ENCODE measurements at regions not wholly inside any gene's neighbourhood (a gene's known extent, or its start where the extent isn't known, plus 50 kb on each side); places are given as distances from the start of the nearest gene placed in this dataset.
"Not testable (repeated sequence)": the region's sequence is repeated elsewhere in the genome, so short reads cannot be mapped to it uniquely, and the experiment has no call there.

- DNase-seq: no peak
Measured at GRCh38 chr2:140178234-140178633, 1398.0 kb upstream of the NXPH2 start.

- DNase-seq: no peak
Measured at GRCh38 chr2:140177086-140177485, 1396.9 kb upstream of the NXPH2 start.

DNA sequence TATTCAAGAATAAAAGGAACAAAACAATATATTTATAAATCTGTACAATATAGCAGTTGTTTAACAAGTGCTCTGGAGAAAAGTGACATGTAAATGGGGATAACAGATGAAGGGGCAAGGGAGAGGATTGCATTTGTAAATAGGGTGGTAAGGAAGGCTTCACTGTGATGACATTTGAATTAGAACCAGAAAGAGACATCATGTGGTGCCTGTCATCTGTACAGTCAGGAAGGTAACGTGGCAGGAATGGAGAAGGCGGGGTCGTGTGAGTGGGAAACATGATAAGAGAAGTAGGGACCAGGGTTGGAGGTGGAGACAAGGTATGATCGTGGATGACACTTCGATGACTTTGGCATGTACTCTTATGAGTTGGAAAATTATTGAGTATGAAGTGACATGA lies 1393.6 kb upstream of the NXPH2 start:
- DNase-seq: no peak

GRCh38 chr2:140164449-140164848 lies 1384.3 kb upstream of the NXPH2 start:
- no peak for DNase-seq

- no peak for DNase-seq
Measured at GRCh38 chr2:140158259-140158658, 1378.1 kb upstream of the NXPH2 start.

DNA sequence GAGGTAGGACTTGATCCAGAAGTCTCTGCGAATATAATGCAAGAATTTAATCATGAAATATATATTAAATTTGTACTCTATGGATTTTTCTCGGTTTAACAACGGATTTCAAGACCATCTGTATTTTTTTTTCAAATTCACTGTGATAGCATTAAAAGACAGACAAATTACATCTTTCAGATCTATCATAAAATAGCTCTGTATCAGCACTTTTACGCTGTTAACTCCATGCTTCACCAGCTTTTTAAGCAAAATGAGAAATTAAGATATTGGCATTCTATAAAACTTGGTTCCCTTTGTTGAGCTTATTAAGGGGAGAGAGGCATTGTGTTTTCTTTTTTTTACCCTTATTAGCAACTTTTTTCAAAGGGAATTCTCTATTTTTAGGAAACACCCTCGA lies 1377.6 kb upstream of the NXPH2 start:
- DNase-seq: no peak

DNA sequence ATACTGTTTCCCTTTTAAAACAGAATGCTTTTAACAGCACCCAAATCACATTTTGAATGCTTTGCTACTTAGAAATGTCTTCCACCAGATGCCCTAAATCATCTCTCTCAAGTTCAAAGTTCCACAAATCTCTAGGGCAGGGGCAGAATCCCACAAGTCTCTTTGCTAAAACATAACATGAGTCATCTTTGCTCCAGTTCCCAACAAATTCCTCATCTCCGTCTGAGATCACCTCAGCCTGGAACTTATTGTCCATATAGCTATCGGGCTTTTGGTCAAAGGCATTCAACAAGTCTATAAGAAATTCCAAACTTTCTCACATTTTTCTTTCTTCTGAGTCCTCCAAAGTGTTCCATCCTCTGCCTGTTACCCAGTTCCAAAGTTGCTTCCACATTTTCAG lies 1374.5 kb upstream of the NXPH2 start:
- DNase-seq: no peak

DNA sequence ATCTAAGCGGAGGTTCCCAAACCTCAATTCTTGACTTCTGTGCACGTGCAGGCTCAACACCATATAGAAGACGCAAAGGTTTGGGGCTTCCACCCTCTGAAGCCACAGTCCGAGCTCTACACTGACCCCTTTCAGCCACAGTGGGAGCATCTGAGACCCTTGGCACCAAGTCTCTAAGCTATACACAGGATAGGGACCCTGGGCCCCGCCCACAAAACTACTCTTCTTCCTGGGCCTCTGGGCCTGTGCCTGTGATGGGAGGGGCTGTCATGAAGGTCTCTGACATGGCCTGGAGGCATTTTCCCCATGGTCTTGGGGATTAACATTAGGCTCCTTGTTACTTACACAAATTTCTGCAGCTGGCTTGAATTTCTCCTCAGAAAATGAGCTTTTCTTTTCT lies 1374.1 kb upstream of the NXPH2 start:
- no peak for DNase-seq

DNA sequence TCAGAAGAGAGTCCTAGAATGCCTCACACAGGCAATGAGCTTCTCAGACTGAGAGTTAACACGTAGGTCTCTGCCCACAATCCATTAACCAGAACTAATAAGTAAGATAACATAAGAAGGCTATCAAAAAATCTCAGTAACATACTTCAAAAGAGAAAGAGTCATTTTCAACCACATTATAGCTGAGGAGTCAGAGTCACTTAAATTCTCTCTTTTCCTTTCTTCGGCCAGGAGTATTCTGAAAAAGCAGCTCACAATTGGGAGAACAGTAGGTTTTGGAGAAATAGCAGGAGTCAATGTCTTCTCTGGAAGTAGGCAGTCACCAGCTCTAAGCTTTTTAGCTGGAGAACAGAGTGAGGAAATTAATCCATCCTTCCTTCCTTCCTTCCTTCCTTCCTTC lies 1364.4 kb upstream of the NXPH2 start:
- no peak for DNase-seq

DNA sequence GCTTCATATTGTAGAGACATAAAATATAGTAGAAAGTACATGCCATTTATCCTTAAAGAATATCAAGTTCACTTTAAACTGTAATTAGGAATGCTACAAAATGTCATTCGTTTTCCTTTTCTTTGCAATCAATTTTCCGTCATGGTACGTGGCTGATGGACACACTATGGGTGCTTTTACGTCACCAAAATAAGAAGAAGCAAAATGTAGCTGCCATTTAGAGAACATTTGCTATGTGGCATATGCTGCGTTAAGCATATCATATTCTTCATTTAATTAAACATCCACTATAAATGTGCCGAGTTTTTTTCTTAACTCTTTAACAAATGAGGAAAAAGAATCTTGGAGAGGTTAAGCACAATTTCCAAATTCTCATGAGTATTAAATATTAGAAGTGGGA lies 1358.5 kb upstream of the NXPH2 start:
- DNase-seq: no peak

- no peak for DNase-seq
Measured at GRCh38 chr2:140136861-140137260, 1356.7 kb upstream of the NXPH2 start.

DNA sequence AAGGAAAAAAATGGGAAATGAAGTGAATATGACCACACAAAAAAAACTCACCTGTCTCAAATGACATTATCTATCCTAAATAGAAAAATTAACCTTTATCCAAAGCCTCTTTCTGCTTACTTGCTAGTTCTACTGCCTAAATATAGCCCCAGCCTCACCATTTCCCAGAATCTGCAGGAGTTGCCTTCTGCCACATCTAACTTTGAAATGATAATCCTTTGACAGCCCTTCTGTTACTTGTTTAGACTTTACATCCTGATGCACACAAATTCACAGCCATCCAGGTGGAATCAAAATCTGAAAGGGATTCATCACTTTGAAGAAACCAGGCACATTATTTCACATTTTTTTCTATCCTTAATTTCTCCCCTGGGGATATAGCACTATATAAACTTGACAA lies 1356.2 kb upstream of the NXPH2 start:
- no peak for DNase-seq

GRCh38 chr2:140128909-140129308 lies 1348.7 kb upstream of the NXPH2 start:
- DNase-seq: no peak

DNA sequence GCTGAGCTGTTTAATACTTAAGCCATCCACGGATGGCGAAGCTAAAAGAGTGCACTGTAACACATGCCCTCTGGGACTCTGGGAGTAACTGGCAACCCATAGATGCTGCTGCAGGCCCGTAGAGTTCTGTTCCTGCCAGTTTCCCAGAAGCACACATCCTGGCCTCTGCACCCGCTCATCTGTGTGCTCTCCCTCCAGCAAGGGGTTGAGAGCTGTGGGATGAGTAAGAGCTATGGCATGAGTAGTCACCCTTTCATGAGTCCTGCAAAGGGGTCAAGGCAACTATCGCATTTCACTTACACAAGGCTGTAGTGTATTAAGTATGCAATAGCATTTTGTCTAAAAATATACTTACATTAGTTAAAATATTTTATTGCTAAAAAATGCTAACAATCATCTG lies 1341.8 kb upstream of the NXPH2 start:
- no peak for DNase-seq

DNA sequence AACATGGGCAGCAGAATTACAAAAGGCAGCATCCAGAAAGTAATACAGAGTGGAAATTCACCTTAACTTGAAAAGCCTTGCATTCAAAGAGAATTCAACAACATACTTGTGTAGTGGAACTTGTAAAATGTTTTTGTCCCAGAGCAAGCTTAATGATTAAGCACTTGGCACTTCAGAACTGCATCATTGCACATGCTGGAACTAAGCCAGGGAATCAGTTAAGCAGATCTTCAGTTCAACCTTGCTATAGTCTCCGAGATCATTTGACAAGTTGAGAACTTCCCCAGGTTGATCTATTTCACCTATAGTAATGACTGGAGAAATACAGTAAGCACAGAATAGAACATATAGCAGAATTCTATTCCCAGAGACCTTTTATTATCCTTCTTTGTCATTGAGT lies 1337.2 kb upstream of the NXPH2 start:
- no peak for DNase-seq

- no peak for DNase-seq
Measured at GRCh38 chr2:140108706-140109475, 1328.7 kb upstream of the NXPH2 start.

DNA sequence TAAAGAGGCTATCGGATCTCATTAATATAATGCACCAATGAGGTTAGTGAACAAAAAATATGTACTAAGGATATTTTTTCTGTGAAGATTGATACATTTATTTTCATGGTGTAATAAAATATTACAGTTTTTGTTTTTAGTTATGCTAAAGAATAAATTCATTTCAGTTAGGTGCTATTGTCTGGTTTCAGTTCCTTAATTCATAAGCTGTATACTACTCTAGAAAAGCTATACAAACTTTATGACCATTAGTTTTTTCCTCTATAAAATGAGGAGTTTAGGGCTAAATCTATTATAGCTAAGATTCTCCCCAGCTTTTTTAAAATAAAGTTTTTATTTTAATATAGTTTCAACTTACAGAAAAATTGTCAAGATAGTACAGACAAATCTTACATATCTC lies 1311.7 kb upstream of the NXPH2 start:
- no peak for DNase-seq

DNA sequence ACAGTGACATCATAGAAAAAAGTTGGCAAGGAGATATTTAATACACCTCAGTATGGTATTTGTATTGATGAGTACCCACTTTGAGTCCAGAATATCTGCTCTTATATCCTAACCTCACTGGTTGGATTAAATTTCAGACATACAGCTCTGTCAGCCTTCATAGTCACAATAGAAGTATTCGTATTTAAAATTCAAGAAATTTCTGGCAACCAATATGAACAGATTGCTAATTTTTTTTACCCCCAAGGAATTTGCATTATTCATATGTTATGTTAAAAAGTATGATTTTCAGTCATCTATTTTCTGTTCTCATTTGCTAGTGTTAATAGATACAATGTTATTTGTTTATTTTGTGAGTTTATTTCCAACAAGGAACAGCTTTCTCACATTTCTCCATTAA lies 1306.8 kb upstream of the NXPH2 start:
- no peak for DNase-seq

GRCh38 chr2:140085674-140086073 lies 1305.5 kb upstream of the NXPH2 start:
- peak in 1 of 2 donors; percentile 24 for DNase-seq

- no peak for DNase-seq
Measured at GRCh38 chr2:140079038-140079437, 1298.8 kb upstream of the NXPH2 start.

- no peak for DNase-seq
Measured at GRCh38 chr2:140076164-140076563, 1296.0 kb upstream of the NXPH2 start.

DNA sequence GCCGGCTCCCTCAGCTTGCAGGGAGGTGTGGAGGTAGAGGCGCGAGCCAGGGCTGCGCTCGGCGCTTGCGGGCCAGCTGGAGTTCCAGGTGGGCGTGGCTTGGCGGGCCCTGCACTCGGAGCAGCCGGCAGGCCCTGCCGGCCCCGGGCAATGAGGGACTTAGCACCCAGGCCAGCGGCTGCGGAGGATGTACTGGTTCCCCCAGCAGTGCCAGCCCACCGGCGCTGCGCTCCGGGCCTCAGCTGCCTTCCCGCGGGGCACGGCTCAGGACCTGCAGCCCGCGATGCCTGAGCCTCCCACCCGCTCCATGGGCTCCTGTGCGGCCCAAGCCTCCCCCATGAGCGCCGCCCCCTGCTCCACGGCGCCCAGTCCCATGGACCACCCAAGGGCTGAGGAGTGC lies 1293.6 kb upstream of the NXPH2 start:
- DNase-seq: not testable (repeated sequence)

DNA sequence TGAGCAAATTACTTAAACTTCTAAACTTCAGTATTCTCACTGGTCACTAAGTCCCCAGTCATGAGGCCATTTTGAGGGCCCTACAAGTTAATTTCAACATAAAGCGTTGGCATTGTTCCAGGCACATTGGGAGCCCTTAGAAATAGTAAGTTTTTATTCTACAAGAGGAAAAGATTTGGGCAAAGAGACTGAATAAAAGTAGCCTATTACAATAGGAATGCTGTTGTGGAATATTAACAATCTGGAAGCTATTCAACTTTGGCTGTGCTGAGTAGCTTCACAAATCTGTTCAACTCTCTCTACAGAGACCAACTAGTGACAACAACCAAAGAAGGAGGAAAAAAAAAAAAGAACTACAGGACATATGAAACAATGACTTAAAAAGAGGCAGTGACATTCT lies 1287.5 kb upstream of the NXPH2 start:
- no peak for DNase-seq

DNA sequence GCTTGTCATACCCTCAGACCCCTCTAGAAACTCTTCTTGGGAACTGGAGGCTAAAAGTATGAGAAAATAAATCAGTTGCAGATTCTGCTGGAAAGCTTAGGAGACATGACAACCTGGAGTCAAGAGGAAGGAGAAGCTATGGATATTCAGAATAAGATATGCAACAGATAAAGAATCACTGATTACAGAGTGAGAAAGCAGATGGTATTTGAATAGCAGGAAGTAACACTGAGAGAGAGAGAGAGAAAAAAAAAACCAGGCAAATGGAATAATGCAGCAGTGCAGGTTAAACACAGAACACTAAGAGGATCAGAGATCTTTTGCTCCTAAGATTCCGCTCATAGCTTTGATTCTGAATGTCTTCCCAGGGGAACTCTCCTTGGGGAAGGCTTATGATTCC lies 1284.1 kb upstream of the NXPH2 start:
- no peak for DNase-seq

DNA sequence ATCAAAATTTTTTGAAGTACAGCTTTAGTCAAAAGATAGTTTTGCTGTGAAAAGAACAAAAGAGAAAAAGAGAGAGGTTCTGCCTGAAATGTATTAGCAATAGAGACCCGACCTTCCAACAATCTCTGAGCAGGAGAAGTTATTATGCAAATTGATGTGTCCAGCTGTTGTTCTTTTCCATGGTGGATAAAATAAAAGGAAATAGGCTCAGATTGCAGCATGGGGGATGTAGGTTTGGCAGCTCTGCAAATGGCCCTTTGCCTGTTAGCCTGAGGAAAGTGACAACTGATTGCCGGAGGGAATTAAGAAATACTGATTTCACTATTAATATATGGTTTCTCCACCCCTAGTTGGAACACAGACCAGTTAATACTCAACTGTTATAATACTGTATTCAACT lies 1283.2 kb upstream of the NXPH2 start:
- DNase-seq: no peak

Measured in hippocampal formation (tissue), 2 donors.